Skeletal muscle tissue (tissue), 3 donors: ENCODE measurements at regions not wholly inside any gene's neighbourhood (a gene's known extent, or its start where the extent isn't known, plus 50 kb on each side); places are given as distances from the start of the nearest gene placed in this dataset.
"Not testable (repeated sequence)": the region's sequence is repeated elsewhere in the genome, so short reads cannot be mapped to it uniquely, and the experiment has no call there.

Experiments used
- H3K27ac ChIP-seq: one replicate; pipeline ENCODE4 v1.7.0; 2013; ENCODE audit warnings: mild to moderate bottlenecking, low read depth, low read length, inconsistent platforms
- H3K27me3 ChIP-seq, 3 donors: one replicate each; pipeline ENCODE4 v1.7.0; 2013; ENCODE audit warnings: low read length in 3 of 3; ENCODE audit not compliant: control insufficient read depth in 3 of 3, insufficient read depth in 3 of 3
- H3K36me3 ChIP-seq, 3 donors: one replicate each; pipeline ENCODE4 v1.7.0; 2013; ENCODE audit warnings: low read length in 3 of 3; ENCODE audit not compliant: control insufficient read depth in 3 of 3, insufficient read depth in 3 of 3
- H3K4me1 ChIP-seq, 3 donors: one replicate each; pipeline ENCODE4 v1.7.0; 2013; ENCODE audit warnings: low read length in 3 of 3, mild to moderate bottlenecking in 3 of 3; ENCODE audit not compliant: control insufficient read depth in 3 of 3, insufficient read depth in 3 of 3
- H3K4me3 ChIP-seq, 3 donors: one replicate each; pipeline ENCODE4 v1.7.0; 2013; ENCODE audit warnings: low read length in 3 of 3
- H3K9ac ChIP-seq, 3 donors: one replicate each; pipeline ENCODE4 v1.7.0; 2013; ENCODE audit warnings: low read length in 3 of 3, mild to moderate bottlenecking in 3 of 3, moderate library complexity in 2 of 3, low read depth in 1 of 3
- H3K9me3 ChIP-seq, 3 donors: one replicate each; pipeline ENCODE4 v1.7.0; 2013; ENCODE audit warnings: low read length in 3 of 3; ENCODE audit not compliant: control insufficient read depth in 3 of 3
- donor health status: Osteomylitis.

DNA sequence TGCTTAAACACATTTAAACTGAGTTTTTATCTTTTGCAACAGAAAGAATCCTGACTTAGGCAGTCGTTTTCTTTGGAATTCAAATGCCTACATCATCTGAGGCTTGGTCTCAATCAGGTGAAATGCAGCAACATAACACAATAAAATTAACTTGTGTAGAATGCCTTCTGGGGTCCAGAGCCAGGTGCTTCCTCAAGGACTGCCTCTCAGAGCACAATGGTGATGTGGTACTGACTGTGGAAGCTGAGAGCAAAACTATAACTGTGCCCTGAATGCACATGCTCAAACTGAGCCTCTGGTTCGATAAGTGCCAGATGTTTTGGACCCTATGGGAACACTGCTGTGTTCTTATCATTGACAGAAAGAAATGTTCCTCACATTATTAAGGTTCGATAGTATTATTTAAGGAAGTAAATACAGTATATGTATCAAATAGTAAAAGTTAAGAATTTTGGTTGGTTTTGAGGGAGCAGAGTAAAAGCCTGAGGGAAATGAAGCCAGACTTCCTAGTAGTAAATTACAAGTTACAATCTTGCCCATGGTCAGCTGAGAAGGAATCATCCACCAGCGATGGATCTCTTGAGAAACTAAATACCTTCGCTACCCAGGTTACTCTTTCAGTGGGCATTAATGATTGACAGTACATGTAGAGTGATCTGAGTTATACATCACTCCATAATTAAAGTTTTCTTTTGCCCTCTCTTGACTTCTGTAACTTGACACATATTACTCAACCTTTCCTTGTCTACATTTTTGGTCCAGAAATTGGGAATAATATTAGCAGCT is 122.9 kb upstream of the ATP2B1 start:
- no peak overlapping the region for H3K9ac ChIP-seq
- H3K27ac ChIP-seq, result no peak overlapping the region
- H3K9me3 ChIP-seq, result no peaks in the 10 kb centered on the region
- H3K27me3 ChIP-seq, result no peaks in the 10 kb centered on the region
- no peak overlapping the region for H3K4me3 ChIP-seq
- H3K4me1 ChIP-seq, result no peaks in the 10 kb centered on the region
- no peaks in the 10 kb centered on the region for H3K36me3 ChIP-seq

DNA sequence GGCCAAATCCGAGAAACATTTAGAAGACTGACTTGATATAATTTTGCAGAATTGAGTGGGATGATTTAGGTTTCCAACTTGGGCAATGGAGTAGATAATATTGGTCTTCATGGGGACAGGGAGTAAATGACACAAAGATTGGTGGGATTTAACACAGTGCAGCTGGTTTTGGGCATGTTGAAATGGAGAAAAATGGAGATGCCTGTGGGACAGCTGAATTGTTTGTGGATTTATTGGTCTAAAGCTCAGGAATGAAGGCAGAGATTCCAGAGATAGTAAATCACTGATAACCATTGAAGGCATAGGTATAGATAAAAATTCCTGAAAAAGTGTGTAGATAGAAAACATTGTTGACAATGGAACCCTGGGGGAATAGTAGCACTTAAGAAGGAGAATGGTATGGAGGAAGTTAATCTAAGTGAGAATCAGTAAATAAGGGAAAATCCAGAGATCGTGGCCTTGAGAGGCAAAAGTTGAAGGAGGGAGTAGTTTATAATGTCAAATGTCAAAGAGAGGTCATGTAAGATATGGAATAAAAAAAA is 120.9 kb upstream of the ATP2B1 start:
- no peaks in the 10 kb centered on the region for H3K27me3 ChIP-seq
- H3K9ac ChIP-seq, result no peak overlapping the region
- H3K36me3 ChIP-seq, result no peaks in the 10 kb centered on the region
- no peak overlapping the region for H3K4me3 ChIP-seq
- no peak overlapping the region for H3K27ac ChIP-seq
- H3K9me3 ChIP-seq, result no peaks in the 10 kb centered on the region
- no peaks in the 10 kb centered on the region for H3K4me1 ChIP-seq

DNA sequence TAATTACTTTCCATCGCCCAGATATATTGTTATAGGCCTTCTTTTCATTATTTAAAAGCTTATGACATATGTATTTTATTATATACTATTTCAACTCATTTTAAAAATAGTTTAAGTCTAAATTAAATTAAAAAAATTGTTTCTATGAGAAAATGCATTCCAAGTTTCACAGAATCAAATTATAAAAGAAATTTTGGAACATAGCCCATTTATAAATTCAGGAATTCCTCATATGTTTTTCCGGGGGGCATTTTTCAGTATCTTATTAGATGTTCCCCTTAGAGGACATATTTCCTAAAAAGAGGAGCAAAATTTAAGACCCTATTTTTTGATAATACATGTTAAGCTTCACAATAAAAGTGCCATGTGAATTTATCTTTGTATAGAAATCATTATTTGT is 119.9 kb upstream of the ATP2B1 start:
- no peak overlapping the region for H3K4me3 ChIP-seq
- H3K36me3 ChIP-seq, result no peaks in the 10 kb centered on the region
- H3K27ac ChIP-seq, result no peak overlapping the region
- no peaks in the 10 kb centered on the region for H3K9me3 ChIP-seq
- H3K27me3 ChIP-seq, result no peaks in the 10 kb centered on the region
- H3K9ac ChIP-seq, result no peak overlapping the region
- H3K4me1 ChIP-seq, result no peaks in the 10 kb centered on the region

DNA sequence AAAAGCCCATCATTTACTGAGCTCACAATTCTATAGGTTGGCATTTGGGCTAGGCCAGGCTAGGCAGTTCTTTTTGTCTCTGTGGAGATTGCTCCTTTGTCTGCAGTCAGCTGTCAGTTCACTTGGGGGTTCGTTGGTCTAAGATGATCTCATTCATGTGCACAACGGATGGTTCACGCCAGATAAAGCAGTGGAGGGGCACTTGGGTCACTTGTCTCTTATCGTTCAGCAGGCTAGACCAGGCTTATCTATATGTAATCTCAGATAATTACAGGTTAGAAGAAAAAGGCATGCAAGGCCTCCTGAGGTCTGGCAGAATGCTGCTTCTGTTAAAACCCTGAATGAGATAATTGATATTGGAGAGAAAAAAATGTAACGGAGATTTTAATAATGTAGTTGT is 119.0 kb upstream of the ATP2B1 start:
- Histone ChIP-seq H3K4me1 (no peaks in the 10 kb centered on the region), H3K36me3 (no peaks in the 10 kb centered on the region), H3K9ac (no peak overlapping the region), H3K27me3 (no peaks in the 10 kb centered on the region), H3K27ac (no peak overlapping the region), H3K9me3 (no peaks in the 10 kb centered on the region), H3K4me3 (no peak overlapping the region)

DNA sequence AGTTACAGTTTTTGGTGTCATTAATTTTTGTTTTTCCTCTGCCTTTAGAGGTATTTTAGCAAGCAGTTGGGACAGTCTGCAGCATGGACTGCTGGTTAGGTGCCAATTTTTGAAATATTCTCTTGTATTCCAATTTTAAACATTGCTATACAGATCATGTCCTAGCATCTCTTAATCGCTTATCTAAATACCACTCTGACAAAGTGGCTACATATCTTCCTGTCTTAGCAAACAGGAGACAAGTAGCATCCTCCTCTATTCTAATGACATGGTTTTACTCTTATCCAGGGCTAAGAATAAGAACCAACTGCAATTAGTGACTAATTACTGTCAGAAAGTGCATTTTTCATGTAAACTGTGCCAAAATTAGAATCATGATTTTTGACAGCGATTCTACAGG is 117.8 kb upstream of the ATP2B1 start:
- H3K27me3 ChIP-seq, result no peaks in the 10 kb centered on the region
- no peaks in the 10 kb centered on the region for H3K4me1 ChIP-seq
- H3K9me3 ChIP-seq, result no peaks in the 10 kb centered on the region
- H3K36me3 ChIP-seq, result no peaks in the 10 kb centered on the region
- H3K27ac ChIP-seq, result no peak overlapping the region
- H3K9ac ChIP-seq, result no peak overlapping the region
- H3K4me3 ChIP-seq, result no peak overlapping the region

DNA sequence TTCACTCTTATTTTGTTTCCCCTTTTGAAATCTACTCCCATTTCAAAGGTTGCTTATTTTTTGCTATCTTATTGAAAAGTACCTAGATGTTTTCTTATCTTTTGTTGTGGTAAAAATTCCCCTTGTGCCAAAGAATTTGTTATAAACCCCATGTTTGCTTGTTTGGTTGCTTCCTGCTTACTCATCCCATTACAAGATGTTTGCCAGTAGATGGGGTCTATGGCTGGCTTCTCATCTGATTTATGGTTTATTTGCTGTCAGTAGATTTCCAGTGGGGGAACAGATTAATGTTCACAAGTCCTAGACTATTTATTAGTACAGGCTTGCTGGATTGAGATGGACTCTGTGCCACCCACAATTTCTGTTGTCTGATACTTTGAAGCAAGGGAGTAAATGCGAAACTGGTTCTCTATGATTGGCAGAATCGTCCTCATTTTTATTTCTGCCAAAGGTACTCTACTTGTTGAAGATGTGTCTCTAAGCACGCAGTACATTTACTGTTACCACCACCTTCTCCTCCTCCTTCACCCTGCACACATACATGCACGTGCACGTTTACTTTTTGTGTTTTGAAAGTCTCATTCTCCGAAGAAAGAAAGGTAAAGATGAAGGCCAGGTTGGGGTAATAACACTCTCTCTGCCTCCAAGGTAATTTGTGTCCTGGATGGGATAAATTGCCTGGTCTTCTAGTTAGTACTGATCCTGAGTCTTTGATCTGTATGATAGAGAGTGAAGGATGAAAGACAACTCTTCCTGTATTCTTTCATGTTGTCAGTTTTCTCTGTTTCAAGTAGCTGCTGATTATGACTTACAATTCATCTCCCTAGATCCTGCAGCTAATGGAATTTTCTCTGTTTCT is 117.2 kb upstream of the ATP2B1 start:
- no peak overlapping the region for H3K27ac ChIP-seq
- no peak overlapping the region for H3K9ac ChIP-seq
- H3K9me3 ChIP-seq, result no peaks in the 10 kb centered on the region
- H3K36me3 ChIP-seq, result no peaks in the 10 kb centered on the region
- H3K4me3 ChIP-seq, result no peak overlapping the region
- no peaks in the 10 kb centered on the region for H3K4me1 ChIP-seq
- H3K27me3 ChIP-seq, result no peaks in the 10 kb centered on the region

DNA sequence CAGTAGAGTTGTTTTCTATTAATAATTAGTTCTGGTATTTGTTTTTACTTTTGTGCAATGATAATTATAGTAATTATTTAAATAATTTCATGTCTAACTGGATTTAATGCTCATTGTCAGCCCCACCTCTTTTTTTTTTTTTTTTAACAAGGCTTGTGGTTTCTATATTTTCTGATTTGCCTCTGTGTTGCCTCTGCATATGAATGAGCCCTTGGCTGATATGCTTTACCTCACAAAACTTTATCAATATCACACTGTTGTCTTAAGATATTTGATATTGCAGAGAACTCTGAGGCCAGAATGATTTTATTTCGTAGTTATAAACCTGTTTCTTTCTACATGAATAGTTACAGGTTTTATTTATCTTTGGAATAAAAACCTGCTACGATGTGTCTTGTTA is 116.2 kb upstream of the ATP2B1 start:
- no peaks in the 10 kb centered on the region for H3K4me1 ChIP-seq
- no peaks in the 10 kb centered on the region for H3K27me3 ChIP-seq
- H3K9me3 ChIP-seq, result no peaks in the 10 kb centered on the region
- no peak overlapping the region for H3K4me3 ChIP-seq
- no peak overlapping the region for H3K27ac ChIP-seq
- no peaks in the 10 kb centered on the region for H3K36me3 ChIP-seq
- H3K9ac ChIP-seq, result no peak overlapping the region

DNA sequence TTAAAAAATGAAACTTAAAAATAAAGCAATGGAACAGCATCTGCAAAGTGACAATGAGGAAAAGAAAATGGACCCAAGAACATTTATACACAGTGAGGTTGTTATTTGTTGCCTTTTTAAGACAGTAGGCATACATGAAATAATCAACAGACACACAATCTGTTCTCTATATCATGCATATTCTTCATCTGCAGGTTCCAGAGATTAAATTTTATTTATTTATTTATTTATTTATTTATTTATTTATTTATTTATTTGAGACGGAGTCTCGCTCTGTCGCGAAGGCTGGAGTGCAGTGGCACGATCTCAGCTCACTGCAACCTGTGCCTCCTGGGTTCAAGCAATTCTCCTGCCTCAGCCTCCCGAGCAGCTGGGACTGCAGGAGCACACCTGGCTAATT is 114.4 kb upstream of the ATP2B1 start:
- H3K4me1 ChIP-seq, H3K36me3 ChIP-seq, H3K4me3 ChIP-seq, H3K27me3 ChIP-seq, H3K9ac ChIP-seq, H3K9me3 ChIP-seq, H3K27ac ChIP-seq: not testable (repeated sequence)

DNA sequence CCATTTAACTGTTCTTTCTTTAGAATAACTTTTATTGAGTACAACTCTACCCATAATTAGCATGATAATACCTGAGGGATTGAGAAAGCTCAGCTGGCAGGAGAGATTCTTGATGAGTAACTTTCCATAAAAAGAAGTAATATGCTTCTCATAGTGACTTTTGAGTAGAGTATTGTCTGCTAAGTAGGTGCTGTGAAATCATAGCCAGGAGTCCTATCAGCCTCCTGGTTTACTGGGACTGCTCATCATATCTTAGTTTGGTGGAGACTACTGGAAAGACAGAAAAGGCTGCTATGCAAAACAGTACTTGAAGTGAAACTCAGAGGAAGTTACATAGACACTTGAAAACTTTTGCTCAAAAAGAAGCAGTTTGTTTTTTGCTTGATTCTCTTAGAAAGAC is 113.3 kb upstream of the ATP2B1 start:
- no peaks in the 10 kb centered on the region for H3K9me3 ChIP-seq
- no peaks in the 10 kb centered on the region for H3K4me1 ChIP-seq
- H3K27ac ChIP-seq, result no peak overlapping the region
- no peak overlapping the region for H3K9ac ChIP-seq
- H3K4me3 ChIP-seq, result no peak overlapping the region
- no peaks in the 10 kb centered on the region for H3K36me3 ChIP-seq
- no peaks in the 10 kb centered on the region for H3K27me3 ChIP-seq
